CD14-positive monocyte (primary cell): ENCODE measurements at regions not wholly inside any gene's neighbourhood (a gene's known extent, or its start where the extent isn't known, plus 50 kb on each side); places are given as distances from the start of the nearest gene placed in this dataset.

ENCODE experiments used
- DNase-seq, 3 donors: peaks; one replicate each; pipeline ENCODE4 v3.0.0-alpha.2; 2011 to 2022
- H2AFZ ChIP-seq: 2 replicates; pipeline ENCODE4 v1.6.0; 2012; ENCODE audit warnings: mild to moderate bottlenecking, low read depth, low read length, inconsistent platforms; ENCODE audit not compliant: insufficient read depth, poor library complexity, severe bottlenecking
- H3K27ac ChIP-seq, 2 donors: 1 replicate in 1 of 2; 2 replicates in 1 of 2; pipeline ENCODE4 v1.5.1; 2012 to 2013; ENCODE audit warnings: low read length in 2 of 2, control low read depth in 1 of 2, inconsistent platforms in 1 of 2, low read depth in 1 of 2, mild to moderate bottlenecking in 1 of 2
- H3K27me3 ChIP-seq, 2 donors: one replicate each; pipeline versions ENCODE4 v1.6.0 to v1.6.1; 2011 to 2013; ENCODE audit warnings: low read length in 2 of 2; ENCODE audit not compliant: control insufficient read depth in 2 of 2, insufficient read depth in 2 of 2
- H3K36me3 ChIP-seq, 2 donors: replicated peaks in 1 of 2; 1 replicate in 1 of 2; 2 replicates in 1 of 2; pipeline versions ENCODE4 v1.5.1 to v1.6.1; 2012 to 2013; ENCODE audit warnings: low read length in 2 of 2, control low read depth in 1 of 2, inconsistent platforms in 1 of 2, mild to moderate bottlenecking in 1 of 2; ENCODE audit not compliant: insufficient read depth in 2 of 2, control insufficient read depth in 1 of 2
- H3K4me1 ChIP-seq, 2 donors: 1 replicate in 1 of 2; 2 replicates in 1 of 2; pipeline versions ENCODE4 v1.5.1 to v1.6.1; 2012 to 2013; ENCODE audit warnings: low read length in 2 of 2, control low read depth in 1 of 2, inconsistent platforms in 1 of 2, mild to moderate bottlenecking in 1 of 2, moderate library complexity in 1 of 2; ENCODE audit not compliant: insufficient read depth in 2 of 2, control insufficient read depth in 1 of 2
- H3K4me2 ChIP-seq: replicated peaks from 2 replicates; pipeline ENCODE3; 2012; ENCODE audit warnings: low read length, moderate library complexity, mild to moderate bottlenecking; ENCODE audit not compliant: poor library complexity, severe bottlenecking; ENCODE audit errors: extremely low read depth
- H3K4me3 ChIP-seq, 3 experiments: fragments of 200-600 bp in 1 of 3; sonication (generic) in 1 of 3; replicated peaks in 1 of 3; 1 replicate in 2 of 3; 2 replicates in 1 of 3; pipeline ENCODE4 v1.5.1; 2011 to 2013; ENCODE audit warnings: low read length in 3 of 3, mild to moderate bottlenecking in 3 of 3, control low read depth in 2 of 3, low read depth in 2 of 3, inconsistent platforms in 1 of 3, moderate library complexity in 1 of 3
- H3K79me2 ChIP-seq: 2 replicates; pipeline ENCODE4 v1.6.0; 2012; ENCODE audit warnings: mild to moderate bottlenecking, control low read depth, inconsistent platforms, low read length, moderate library complexity; ENCODE audit not compliant: insufficient read depth
- H3K9ac ChIP-seq: 2 replicates; pipeline ENCODE4 v1.6.0; 2017; ENCODE audit warnings: low read length, mild to moderate bottlenecking; ENCODE audit not compliant: insufficient read depth, poor library complexity, severe bottlenecking
- H3K9me3 ChIP-seq, 2 donors: replicated peaks in 1 of 2; 1 replicate in 1 of 2; 2 replicates in 1 of 2; pipeline versions ENCODE4 v1.5.1 to v1.6.1; 2012 to 2013; ENCODE audit warnings: low read length in 2 of 2, control low read depth in 1 of 2; ENCODE audit not compliant: control insufficient read depth in 1 of 2, insufficient read depth in 1 of 2
- H4K20me1 ChIP-seq: 2 replicates; pipeline ENCODE4 v1.6.0; 2012; ENCODE audit warnings: mild to moderate bottlenecking, low read length, control low read depth, moderate library complexity; ENCODE audit not compliant: insufficient read depth
- H3K27ac Mint-ChIP-seq, 7 donors: one replicate each; pipeline ENCODE4 v1.8.0; 2020; ENCODE audit warnings: mild to moderate bottlenecking in 7 of 7, mixed read lengths in 7 of 7, moderate library complexity in 6 of 7, inconsistent platforms in 2 of 7
- H3K27me3 Mint-ChIP-seq, 3 donors: one replicate each; pipeline ENCODE4 v1.8.0; 2021 to 2022; ENCODE audit warnings: low read depth in 3 of 3, mild to moderate bottlenecking in 3 of 3, mixed read lengths in 3 of 3, moderate library complexity in 3 of 3, inconsistent platforms in 1 of 3
- H3K36me3 Mint-ChIP-seq, 2 donors: one replicate each; pipeline ENCODE4 v1.8.0; 2020; ENCODE audit warnings: mixed read lengths in 2 of 2, inconsistent platforms in 1 of 2, mild to moderate bottlenecking in 1 of 2
- H3K4me1 Mint-ChIP-seq: one replicate; pipeline ENCODE4 v1.8.0; 2020; ENCODE audit warnings: mild to moderate bottlenecking, mixed read lengths
- H3K4me3 Mint-ChIP-seq, 2 donors: one replicate each; pipeline ENCODE4 v1.8.0; 2020; ENCODE audit warnings: mild to moderate bottlenecking in 2 of 2, mixed read lengths in 2 of 2, moderate library complexity in 1 of 2
- H3K9me3 Mint-ChIP-seq, 7 donors: one replicate each; pipeline ENCODE4 v1.8.0; 2020 to 2022; ENCODE audit warnings: mixed read lengths in 7 of 7, mild to moderate bottlenecking in 6 of 7, moderate library complexity in 6 of 7, inconsistent platforms in 2 of 7
- CTCF ChIP-seq: fragments of 200-600 bp; IDR thresholded peaks from one replicate; pipeline ENCODE4 v1.8.0; 2022; ENCODE audit warnings: antibody characterized with exemption, mild to moderate bottlenecking
- WGBS: methylation state at CpG from one replicate; pipeline ENCODE4 v1.1.5; 2013; ENCODE audit warnings: missing lambda C conversion rate; ENCODE audit not compliant: insufficient coverage; 5-methylcytosine and 5-hydroxymethylcytosine counted together
- intact Hi-C, 2 donors: fragments of 100-400 bp; cut with micrococcal nuclease; formaldehyde crosslinking; loops; one replicate each; pipeline versions ENCODE4 v1.15.0 to v1.15.1; 2023

- Histone ChIP-seq H3K4me3 (no peak overlapping the region), H3K9ac (no peak overlapping the region), H2AFZ (no peak overlapping the region), H3K36me3 (no peaks in the 10 kb centered on the region), H3K4me1 (no peaks in the 10 kb centered on the region), H3K27me3 (no peaks in the 10 kb centered on the region), H4K20me1 (no peaks in the 10 kb centered on the region), H3K4me2 (no peak overlapping the region), H3K27ac (no peak overlapping the region), H3K79me2 (no peaks in the 10 kb centered on the region), H3K9me3 (no peaks in the 10 kb centered on the region)
- Mint-ChIP-seq H3K4me1 (no peaks in the 10 kb centered on the region), H3K9me3 (peaks cover 0 to 3% (median 0%) of the 10 kb centered on the region in 7 donors), H3K4me3 (no peak overlapping the region), H3K27ac (no peak overlapping the region), H3K36me3 (no peaks in the 10 kb centered on the region), H3K27me3 (no peaks in the 10 kb centered on the region)
- intact Hi-C loops, result no loop called here
- no CpG with 5 or more reads among the region's 1 CpG for WGBS
- no peak for TF ChIP-seq CTCF
- DNase-seq, result no peak
Measured at GRCh38 chr14:26938054-26938453, 340.2 kb upstream of the NOVA1 start.

- Histone ChIP-seq H3K9ac (no peak overlapping the region), H3K79me2 (no peaks in the 10 kb centered on the region), H3K4me2 (no peak overlapping the region), H3K27me3 (no peaks in the 10 kb centered on the region), H3K9me3 (no peaks in the 10 kb centered on the region), H3K4me3 (no peak overlapping the region), H3K36me3 (no peaks in the 10 kb centered on the region), H4K20me1 (no peaks in the 10 kb centered on the region), H3K4me1 (no peaks in the 10 kb centered on the region), H3K27ac (no peak overlapping the region), H2AFZ (no peak overlapping the region)
- H3K36me3 Mint-ChIP-seq, result no peaks in the 10 kb centered on the region
- intact Hi-C loops, result no loop called here
- no peak for TF ChIP-seq CTCF
- H3K27me3 Mint-ChIP-seq, result no peaks in the 10 kb centered on the region
- DNase-seq, result no peak
- no peaks in the 10 kb centered on the region for H3K4me1 Mint-ChIP-seq
- 100% methylated on average over 2 of the region's 2 CpGs for WGBS
- no peak overlapping the region for H3K4me3 Mint-ChIP-seq
- H3K27ac Mint-ChIP-seq, result peak overlapping the region in 1 of 7 donors; percentile 23
- peaks cover 0 to 3% (median 0%) of the 10 kb centered on the region in 7 donors for H3K9me3 Mint-ChIP-seq
Measured at GRCh38 chr14:26939755-26940154, 341.9 kb upstream of the NOVA1 start.
